Renal cortex interstitium (tissue), 11 donors: ENCODE measurements at regions not wholly inside any gene's neighbourhood (a gene's known extent, or its start where the extent isn't known, plus 50 kb on each side); places are given as distances from the start of the nearest gene placed in this dataset.

Experiments used
- DNase-seq, 11 donors: peaks; one replicate each; pipeline ENCODE4 v3.0.0-alpha.2; 2013; ENCODE audit warnings: low read depth in 9 of 11, low spot score in 4 of 11; ENCODE audit errors: extremely low read depth in 1 of 11

DNA sequence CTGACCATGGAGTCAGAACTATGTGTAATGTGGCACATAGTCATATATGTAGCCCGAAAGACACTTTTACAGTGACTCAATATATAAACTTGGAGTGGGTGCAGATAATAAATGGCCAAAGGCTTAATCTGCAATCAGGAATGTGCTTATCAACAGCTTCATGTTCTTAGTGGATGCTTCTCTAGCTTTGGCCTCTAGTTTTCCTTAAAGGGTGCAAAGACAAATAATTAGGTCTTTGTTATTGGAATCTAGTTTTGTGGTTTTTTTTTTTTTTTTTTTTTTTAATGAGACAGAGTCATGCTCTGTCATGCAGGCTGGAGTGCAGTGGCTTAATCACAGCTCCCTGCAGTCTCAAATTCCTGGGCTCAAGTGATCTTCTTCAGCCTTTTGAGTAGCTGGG, 625.6 kb downstream of the EPHA4 start:
- no peak for DNase-seq

DNA sequence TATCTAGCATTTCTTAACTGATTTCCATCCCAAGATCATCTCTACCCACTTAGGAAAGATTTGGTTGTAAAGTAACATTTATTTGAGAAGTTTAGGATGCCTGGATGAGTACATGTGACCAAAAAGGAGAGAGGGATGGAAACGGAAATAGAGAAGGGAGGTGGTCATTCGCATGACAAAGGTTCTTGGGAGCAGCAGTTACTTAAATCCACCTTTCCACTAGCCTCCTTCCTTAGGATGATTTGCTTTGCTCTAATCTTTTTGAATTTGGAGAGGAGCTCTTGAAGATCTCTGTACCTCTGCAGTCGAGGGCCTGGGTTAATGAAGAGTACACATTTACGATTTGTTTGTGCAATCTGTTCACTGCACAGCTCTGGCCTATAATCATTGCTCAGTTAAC, 623.5 kb downstream of the EPHA4 start:
- DNase-seq = no peak

DNA sequence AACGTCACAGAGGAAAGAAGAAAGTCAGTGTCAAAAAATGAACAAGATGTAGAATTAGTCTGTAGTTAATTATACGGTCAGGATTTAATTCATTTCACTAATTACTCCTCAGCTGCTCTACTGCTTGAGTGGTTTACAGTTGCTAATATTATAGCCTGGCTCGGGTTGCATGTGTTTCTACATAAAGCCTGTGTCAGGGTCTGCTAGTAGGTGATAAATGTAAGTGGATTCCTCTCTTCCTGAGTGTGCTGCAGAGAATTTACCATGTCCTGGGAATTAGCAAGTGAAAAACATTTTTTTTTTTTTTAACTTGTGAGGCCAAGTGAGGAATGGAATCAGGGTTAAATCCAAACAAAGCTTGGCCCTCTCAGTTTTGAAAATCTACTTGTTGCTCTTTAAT, 622.6 kb downstream of the EPHA4 start:
- no peak for DNase-seq

DNA sequence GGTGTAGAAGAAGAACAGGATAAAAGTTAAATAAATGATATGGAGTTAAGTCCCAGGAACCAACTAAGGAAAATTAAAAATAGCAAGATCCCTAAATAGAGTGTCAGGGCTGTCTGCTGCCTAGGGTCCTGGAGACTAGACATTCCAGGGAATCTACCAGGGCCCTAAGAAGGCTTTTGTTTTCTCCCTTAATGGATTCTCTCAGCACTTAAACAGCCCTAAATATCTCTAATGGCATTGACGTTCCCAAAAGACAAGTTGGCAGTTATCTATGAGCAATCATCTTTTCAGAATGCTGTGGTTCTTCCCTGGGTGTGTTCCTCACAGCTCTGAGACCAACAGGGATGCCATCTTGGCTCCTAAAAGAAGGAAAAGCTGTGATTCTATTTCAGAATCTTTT, 616.3 kb downstream of the EPHA4 start:
- DNase-seq = no peak

DNA sequence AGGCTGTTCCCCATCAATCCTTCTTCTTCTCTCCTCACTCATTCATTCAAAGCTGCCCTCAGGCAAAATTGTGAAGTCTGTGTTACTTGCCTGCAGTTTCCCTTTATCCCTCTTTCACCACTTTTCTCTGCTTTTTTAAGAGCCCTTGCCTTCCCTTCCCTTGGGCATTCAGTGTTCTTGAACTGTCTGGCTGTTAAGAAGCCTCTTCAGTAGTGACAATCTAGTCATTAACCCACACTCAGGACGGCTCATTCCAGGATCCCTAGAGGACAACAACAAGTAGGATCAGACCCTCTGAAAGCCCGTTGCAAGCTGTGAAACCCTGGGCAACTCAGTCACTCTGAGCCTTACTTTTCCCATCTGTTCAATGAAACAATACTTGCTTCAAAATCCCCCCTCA, 615.7 kb downstream of the EPHA4 start:
- no peak for DNase-seq

DNA sequence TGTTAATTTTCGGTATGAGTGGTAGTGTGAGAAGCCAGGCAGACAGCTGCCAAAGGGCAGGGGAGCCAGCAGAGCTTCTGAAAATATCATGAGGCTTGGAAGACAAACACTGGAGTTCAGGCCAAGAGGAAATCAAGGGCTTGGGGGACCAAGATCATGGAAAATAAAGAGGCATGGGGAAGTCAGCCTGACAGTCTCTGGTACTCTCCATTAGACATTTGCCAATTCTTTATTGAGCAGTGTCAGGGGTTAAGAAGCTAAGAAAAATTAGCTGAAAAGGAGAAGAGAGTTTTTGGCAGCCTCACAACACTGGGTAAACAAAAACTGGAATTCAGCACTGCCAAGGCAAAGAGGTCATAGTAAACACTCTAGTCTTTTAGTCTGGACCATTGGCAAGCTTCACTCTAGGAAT, 612.7 kb downstream of the EPHA4 start:
- peak in 1 of 11 donors; percentile 8 for DNase-seq

DNA sequence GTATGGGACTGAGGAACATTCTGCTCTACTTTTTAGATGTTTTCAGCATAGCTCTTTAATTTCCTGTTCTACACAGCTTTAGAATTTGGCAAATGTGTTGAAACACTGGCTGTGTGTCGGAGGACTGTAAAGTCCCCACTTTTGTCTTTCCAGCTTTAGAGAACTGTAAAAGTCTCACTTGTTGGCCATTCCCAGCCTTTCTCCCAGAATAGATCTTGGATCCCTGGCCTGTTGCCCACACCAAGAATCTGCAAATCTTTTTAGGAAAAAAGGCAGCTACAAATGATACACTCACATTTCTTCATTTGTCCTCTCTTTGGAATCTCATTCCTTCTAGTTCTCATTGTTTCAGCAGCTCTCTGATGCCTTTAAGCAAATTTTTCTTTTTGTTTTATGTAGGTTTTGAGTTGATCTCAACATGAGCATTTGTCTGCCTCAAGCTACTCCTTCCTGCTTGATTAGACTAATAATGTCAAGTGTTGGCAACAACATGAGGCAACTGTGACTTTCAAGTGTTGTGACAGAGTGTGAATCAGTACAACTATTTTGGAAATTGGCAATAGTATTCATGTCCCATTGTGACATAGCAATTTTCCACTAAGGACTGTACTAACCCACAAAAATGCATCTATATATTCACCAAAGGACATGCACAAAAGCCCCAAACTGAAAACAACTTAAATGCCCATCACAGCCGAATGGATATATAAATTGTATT, 610.8 kb downstream of the EPHA4 start:
- DNase-seq = no peak

DNA sequence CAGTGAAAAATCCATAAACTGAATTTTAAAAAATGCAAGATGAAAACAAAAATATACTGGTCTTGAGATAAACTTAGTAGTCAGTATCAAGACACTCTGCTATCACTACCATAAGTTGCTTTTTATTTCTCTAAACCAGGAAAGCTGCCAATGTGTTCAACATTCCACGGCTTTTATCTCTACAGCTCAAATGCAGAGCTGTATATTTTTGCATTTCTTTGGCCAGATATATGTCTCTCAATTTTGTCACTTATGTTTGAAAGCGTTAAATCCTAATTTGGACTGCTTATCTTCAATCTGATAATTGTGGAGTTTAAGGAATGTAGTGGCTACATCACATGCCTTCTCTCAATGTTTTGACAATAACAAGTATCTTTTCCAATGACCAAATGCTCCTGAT, 609.5 kb downstream of the EPHA4 start:
- no peak for DNase-seq

DNA sequence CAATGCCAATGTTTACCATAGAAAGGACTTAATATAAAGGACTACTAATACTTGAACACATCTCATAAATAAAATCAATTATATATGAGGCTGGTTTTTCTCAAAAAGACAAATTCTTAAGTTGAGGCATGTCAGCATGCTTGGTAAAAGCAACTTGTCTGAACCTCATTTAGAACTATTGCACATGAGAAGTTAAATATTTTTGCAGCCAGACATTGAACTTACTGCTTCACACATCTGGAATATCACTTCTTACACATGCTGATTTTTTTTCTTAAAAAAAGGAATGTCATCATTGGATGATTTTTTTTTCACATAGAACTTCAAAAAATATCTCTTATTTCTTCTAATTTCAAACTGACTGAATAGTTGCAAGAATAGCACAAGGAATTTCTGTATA, 609.0 kb downstream of the EPHA4 start:
- DNase-seq = no peak

DNA sequence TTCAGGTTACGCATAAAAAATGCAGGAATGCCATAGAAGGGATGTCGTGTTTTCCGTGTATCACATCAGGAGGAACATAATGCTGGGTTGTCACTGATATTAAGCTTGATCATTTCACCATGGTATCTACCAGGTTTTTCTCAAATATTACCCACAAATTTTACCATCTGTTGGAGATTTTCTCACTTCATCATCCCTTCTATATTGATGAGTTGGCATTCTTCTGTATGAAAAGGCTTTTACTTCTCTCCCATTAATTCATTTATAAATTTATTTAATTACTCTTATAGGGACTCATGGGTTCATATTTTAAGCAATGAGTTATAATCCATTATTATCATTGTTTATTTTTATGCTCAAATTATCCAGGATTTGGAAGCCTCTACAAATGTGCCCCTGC, 608.2 kb downstream of the EPHA4 start:
- DNase-seq = no peak

DNA sequence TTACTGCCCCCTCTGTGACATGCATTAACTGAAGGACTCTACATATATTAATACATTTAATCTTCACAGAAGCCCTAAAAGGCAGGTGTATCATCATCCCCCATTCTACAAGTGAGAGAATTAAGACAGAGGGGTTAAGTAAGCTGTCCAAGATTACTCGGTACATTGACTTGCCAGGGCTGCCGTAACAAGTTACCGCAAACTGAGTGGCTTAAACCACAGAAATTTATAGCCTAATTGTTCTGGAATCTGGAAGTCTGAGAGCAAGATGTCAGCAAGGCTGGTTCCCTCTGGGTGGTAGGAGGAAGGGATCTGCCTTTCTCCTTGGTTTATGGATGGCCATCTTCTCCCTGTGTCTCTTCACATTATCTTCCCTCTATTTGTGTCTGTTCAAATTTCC, 605.5 kb downstream of the EPHA4 start:
- no peak for DNase-seq

DNA sequence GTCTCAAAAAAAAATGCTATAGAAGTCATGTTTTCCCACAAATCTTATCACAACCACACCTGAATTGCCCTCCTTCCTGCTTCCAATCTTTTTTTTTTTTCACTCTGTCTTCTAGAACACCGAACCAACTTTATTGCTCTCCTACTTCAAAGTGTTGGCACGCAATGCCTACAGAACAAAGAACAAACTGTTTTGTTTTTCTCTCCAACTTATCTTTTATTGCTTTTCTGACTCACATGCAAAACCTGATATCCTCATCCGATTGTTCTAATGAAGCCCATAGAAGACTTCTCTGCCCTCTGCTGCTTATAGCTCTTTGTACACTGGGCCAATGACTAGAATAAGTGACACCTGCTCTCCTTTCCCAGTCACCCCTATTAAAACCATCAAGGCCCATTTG, 602.8 kb downstream of the EPHA4 start:
- no peak for DNase-seq

DNA sequence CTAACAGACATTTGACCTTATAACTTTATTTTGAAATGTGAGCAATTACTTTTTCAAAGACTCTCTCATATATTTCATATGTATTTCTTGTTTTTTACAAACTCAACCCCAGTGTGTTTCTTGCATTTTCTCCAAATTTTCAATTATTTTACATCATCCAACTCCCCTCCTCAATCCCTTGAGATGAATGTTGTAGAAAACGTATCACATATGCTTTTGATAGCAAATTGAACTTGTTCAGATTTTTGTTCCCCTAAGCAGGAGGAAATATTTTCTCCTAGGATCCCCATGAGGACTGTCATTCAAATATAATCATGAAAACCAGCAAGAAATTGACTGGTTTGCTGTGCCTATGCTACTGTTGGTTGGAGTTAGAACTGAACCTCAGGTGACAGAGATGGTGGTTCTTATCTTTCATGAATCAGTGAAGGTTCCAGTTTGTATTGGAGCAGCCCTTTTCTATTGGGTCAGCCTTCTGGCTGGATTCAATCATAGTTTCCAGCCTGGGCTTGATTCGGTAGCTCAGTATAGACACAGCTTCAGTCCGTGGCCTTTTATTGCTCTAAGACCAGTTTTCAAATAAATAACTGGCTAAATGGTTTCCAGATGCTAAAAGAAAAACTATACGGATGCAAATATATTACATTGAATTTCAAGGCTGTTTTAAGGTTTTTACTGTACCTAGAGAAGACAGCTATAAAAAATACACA, 591.0 kb downstream of the EPHA4 start:
- no peak for DNase-seq

DNA sequence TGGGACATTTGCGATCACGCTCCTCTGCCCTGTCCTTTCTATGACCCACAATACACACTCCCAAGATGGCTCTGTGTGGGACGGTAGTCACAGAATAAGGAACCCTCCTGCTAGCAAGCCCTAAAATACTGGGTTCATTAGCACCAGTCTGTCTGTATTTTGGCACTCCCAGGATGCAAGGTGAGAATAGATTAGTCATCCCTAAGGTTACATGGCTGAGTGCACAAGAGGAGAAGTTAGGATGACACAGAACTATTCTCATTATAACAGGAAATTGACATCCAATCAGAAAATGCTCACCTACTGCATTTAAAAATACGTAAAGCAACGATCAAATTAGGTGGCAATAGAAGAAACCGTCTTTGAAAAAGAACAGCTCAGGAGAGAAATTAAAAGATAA, 590.2 kb downstream of the EPHA4 start:
- DNase-seq = no peak

DNA sequence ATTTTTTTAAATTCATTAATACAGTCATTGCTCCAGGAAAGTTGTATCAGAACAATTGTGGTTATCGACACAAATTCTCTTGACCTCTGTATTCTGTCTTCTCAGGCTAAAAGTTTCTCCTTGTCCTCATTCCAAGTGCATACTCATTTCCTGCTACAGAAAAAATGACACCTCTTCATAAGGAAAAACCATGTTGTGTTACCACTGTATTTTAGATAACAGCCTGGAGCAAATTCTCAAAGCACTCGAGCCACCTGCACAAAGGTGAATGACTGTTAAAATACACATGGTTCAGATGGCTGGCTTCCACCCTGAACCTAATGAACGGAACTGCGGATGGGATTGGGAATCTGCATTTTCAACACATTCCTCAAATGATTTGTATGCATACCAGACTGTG, 586.5 kb downstream of the EPHA4 start:
- DNase-seq = no peak

DNA sequence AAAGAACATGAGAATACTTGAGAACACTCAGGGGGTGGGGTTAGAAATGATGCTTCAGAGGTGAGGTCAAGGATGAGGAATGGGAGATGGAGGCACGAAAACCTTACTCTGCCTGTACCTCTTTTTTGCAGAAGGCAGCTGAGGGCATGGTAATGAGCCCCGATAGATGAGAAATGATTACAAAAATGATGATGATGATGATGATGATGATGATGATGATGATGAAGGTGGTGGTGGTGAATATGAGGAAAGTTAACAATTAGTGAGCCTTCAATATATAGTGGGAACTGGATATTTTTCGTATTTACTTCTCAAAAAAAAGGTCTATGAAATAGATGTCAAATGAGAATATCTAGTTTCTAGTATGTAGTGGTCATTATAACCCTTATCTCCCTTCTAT, 584.3 kb downstream of the EPHA4 start:
- no peak for DNase-seq

DNA sequence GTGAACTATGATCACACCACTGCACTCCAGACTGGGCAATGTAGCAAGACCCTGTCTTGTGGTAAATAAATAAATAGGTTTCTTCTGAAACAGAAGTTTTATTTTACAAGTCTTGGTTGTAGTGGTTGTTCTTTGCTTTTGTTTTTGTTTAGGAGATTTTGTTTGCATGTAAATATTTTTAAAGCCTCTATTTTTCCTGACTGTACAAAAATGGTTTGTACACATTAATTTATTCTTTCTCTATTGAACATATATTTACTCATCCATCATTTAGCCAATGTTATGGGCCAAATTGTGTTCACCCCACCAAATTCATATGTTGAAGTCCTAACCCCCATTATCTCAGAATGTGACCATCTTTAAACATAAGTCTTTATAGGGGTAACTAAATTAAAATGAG, 580.1 kb downstream of the EPHA4 start:
- DNase-seq = no peak

DNA sequence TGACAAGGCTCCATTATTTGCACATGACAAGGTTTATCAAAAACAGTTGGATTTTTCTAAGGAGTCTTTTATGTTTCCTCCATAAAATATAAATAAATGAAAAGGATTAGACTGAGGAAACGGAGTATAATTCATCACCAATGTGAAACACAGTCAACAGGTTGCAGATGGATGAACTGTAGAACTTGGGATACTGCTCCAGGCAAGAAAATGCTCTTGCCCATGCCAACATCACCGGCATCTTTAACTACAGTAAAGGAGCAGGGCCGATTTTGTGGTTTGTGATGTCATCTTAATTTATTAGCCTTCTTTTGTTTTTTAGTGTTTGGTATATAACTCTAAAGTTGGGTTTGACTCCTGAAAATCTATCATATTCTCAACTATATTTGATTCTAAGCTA, 577.3 kb downstream of the EPHA4 start:
- DNase-seq = no peak

DNA sequence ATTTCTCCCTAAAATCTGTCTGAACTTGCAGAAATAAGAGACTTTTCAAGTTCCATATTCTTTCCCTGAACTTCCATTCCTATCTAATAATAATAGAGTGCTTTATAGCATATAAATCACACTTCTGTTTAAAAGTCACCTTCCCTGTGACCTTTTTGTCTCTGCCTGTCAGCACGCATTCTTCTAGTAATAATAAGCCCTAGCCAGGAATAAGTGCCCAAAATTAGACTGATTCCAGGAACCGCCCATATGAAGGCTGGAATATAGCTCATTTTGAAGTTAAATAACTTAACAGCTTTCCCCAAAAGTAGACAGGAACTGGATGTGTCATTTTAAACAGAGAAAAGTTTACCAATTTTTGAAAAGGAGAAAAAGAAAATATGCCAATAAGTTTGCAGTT, 576.5 kb downstream of the EPHA4 start:
- DNase-seq = no peak

DNA sequence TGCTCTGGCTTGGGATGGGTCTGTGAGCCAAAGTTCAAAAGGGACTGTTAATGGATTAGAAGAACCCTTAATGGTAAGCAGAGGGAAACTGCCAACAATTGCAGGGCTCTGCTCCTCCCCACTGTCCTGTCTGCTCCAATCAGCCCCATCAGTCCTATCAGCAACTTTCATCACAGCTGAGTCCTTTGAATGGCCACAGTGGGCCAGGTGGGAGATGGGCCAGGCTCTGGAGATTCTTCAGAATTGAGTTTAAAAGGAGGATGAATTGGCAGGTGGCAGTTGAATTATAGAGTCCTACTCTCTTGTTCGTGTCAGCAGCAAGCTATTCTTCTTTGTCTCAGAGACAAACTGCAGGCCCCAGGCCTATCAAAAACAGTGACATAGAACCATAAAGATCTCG, 573.9 kb downstream of the EPHA4 start:
- DNase-seq = no peak

DNA sequence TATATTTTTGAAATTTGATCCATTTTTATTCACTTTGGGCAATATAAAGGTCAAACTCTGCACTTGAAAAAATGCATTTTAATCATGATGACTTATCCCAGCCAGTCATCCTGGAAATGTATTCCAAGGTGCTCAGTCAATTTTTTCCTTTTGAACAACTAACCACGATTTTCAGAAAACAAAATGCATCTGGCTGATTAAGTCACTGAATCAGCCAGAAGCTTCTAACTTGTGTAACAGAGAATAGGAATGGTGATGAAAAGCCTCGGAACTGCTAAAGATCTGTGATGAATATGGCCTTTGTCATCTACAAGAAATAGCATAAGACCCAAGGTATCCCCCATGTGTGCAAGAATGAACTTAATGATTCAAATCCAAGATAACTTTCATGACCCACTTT, 572.7 kb downstream of the EPHA4 start:
- no peak for DNase-seq
